ENCODE measurements at regions not wholly inside any gene's neighbourhood (a gene's known extent, or its start where the extent isn't known, plus 50 kb on each side); places are given as distances from the start of the nearest gene placed in this dataset.

DNA sequence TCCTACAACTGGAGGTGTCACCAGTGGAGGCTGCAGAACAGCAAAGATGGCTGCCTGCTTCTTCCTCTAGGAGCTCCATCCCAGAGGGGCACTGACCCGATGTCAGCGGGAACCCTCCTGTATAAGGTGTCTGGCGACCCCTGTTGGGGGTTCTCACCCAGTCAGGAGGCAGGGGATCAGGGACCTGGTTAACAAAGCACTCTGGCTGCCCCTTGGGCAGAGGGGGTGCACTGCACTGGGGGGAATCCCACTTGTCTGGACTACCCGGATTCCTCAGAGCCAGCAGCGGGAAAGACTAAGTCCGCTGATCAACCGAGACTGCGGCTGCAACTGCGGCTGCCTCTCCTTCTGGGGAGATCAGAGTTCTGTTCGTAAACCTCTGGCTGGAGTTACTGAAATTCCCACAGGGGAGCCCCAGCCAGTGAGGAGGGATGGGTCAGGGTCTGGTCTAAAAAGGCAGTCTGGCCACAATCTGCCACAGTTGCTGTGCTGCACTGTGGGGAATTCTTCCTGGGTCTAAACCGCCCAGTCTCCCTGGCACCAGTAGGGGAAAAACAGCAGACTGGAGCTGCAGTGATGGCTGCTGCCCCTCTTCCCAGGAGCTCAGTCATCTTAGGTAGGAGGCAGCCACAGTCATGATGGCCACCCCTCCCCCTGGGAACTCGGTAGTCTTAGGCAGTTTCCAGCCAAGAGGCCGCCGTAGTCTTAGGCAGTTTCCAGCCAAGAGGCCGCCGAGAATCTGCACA lies 213.4 kb downstream of the CYB561 start:
- TF ChIP-seq, protein P1, sequence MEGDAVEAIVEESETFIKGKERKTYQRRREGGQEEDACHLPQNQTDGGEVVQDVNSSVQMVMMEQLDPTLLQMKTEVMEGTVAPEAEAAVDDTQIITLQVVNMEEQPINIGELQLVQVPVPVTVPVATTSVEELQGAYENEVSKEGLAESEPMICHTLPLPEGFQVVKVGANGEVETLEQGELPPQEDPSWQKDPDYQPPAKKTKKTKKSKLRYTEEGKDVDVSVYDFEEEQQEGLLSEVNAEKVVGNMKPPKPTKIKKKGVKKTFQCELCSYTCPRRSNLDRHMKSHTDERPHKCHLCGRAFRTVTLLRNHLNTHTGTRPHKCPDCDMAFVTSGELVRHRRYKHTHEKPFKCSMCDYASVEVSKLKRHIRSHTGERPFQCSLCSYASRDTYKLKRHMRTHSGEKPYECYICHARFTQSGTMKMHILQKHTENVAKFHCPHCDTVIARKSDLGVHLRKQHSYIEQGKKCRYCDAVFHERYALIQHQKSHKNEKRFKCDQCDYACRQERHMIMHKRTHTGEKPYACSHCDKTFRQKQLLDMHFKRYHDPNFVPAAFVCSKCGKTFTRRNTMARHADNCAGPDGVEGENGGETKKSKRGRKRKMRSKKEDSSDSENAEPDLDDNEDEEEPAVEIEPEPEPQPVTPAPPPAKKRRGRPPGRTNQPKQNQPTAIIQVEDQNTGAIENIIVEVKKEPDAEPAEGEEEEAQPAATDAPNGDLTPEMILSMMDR (IDR thresholded peaks at IDR 0.05; ENCODE audit: low read depth, low read length) = peak; percentile 35; the same call in 1 of the 2 replicates
- Histone ChIP-seq H3K27me3 (ENCODE audit: insufficient read depth, low read depth, severe bottlenecking) (no peaks in the 10 kb centered on the region), H3K4me3 (ENCODE audit: low read depth, low read length) (no peak overlapping the region), H3K9me3 (ENCODE audit: severe bottlenecking) (no peaks in the 10 kb centered on the region), H3K36me3 (no peaks in the 10 kb centered on the region; the same call in 1 of the 2 replicates), H3K27ac (no peak overlapping the region)
- peak; percentile 39 for DNase-seq

DNA sequence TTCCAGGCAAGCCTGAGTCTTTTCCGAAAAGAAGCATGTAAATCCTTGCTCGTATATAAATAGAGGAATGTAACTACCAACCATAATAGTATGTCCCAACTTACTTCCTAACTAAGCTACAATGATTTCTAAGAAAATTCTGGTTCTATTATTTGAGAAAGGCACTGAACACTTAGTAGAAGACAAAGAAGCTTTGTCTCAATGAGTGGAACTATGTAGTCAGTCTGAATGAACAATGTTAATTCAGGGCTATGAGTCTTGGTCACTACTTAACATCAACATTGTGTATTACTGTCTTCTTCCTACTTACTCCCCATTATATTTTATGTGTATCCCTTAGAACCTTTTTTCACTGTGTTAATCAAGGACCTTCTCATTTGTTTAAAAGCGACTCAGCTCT lies 206.0 kb downstream of the CYB561 start:
- DNase-seq = no peak
- H3K36me3 ChIP-seq = peaks cover 6% of the 10 kb centered on the region
- H3K4me3 ChIP-seq (ENCODE audit: low read depth, low read length) = no peak overlapping the region
- H3K27me3 ChIP-seq (ENCODE audit: insufficient read depth, low read depth, severe bottlenecking) = no peaks in the 10 kb centered on the region
- no peak overlapping the region for H3K27ac ChIP-seq
- H3K9me3 ChIP-seq (ENCODE audit: severe bottlenecking) = no peaks in the 10 kb centered on the region
- TF ChIP-seq, protein P1 (IDR thresholded peaks at IDR 0.05; ENCODE audit: low read depth, low read length) = no peak

DNA sequence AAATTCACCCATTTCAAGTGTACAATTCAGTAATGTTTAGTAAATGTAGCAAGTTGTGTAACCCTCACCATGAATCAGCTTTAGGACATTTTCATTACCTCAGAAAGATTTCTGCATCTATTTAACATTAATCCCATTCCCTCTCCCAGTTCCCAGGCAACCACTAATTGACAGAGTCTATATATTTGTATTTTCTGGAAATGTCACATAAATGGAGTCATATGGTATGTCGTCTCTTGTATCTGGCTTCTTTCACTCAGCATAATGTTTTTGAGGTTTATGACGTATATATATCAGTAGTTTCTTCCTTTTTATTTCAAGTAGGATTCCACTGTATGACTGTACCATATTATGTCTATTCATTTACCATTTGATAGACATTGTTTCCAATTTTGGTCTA lies 199.8 kb downstream of the CYB561 start:
- H3K4me3 ChIP-seq (ENCODE audit: low read depth, low read length) = no peak overlapping the region
- H3K9me3 ChIP-seq (ENCODE audit: severe bottlenecking) = no peaks in the 10 kb centered on the region
- TF ChIP-seq, protein P1 (IDR thresholded peaks at IDR 0.05; ENCODE audit: low read depth, low read length) = no peak
- no peaks in the 10 kb centered on the region for H3K27me3 ChIP-seq (ENCODE audit: insufficient read depth, low read depth, severe bottlenecking)
- no peak for DNase-seq
- H3K36me3 ChIP-seq = no peaks in the 10 kb centered on the region
- H3K27ac ChIP-seq = no peak overlapping the region

DNA sequence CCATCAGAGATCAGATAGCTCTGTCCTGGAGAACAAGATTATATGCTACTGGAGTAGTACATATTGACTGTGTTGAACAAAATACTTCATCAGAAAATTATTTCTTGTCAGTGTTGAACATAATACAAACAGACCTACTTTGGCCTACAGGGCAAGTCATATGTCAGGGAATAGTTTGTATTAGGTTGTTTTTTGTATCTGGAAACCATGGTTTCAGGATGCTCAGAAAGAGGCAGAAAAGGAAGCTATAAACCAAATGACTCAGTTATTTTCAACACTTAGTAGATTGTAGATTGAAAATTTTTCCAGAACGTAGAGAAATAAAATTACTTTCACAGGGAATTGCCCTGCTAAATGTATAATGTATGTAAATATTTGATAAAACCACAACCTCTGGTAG lies 198.4 kb downstream of the CYB561 start:
- no peak overlapping the region for H3K27ac ChIP-seq

DNA sequence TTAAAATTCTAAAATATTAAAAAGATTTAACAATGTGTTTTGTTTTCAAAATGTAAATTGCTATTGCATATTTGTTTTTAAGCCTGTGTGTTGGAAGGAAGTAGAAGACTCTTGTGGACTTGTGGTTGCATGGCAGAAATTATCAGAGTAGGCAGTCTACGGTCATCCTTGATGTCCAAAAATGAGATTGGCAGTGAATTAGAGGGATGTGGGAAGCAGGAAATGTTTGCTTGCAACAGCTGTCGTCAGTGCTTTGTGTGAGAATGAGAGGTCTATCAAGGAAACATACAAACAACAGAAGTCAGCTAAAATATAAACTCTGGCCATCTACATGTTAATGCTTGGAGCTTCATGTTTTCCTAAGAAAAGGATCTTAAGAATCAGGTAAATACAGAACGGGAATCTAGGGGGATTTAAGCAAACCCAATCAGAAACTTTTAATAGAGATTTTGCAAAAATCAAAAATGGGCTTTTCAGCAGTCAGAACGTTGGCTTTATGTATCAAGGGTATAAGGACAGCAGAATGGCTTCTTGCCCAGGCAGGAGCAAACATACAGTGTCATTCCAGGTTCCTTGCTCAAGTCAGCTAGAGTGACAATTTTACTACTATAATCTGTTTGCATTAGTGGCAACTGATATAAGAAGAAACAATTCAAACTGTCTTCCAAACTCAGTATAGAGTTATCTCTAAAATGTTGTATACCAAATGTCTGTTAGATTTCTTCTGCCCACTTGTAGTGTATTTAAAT lies 196.7 kb downstream of the CYB561 start:
- no peak overlapping the region for H3K4me3 ChIP-seq (ENCODE audit: low read depth, low read length)
- H3K36me3 ChIP-seq = no peaks in the 10 kb centered on the region
- TF ChIP-seq, protein P1 (IDR thresholded peaks at IDR 0.05; ENCODE audit: low read depth, low read length) = no peak
- no peaks in the 10 kb centered on the region for H3K9me3 ChIP-seq (ENCODE audit: severe bottlenecking)
- no peak for DNase-seq
- no peak overlapping the region for H3K27ac ChIP-seq
- no peaks in the 10 kb centered on the region for H3K27me3 ChIP-seq (ENCODE audit: insufficient read depth, low read depth, severe bottlenecking)

More for the DNA sequence above, 198.4 kb downstream of the CYB561 start:
- TF ChIP-seq, protein P1 (IDR thresholded peaks at IDR 0.05; ENCODE audit: low read depth, low read length) = no peak
- H3K4me3 ChIP-seq (ENCODE audit: low read depth, low read length) = no peak overlapping the region
- H3K9me3 ChIP-seq (ENCODE audit: severe bottlenecking) = no peaks in the 10 kb centered on the region
- DNase-seq = no peak
- H3K36me3 ChIP-seq = no peaks in the 10 kb centered on the region
- no peaks in the 10 kb centered on the region for H3K27me3 ChIP-seq (ENCODE audit: insufficient read depth, low read depth, severe bottlenecking)

Measured in WERI-Rb-1 (cell line).